ENCODE measurements at regions not wholly inside any gene's neighbourhood (a gene's known extent, or its start where the extent isn't known, plus 50 kb on each side); places are given as distances from the start of the nearest gene placed in this dataset.
"Not testable (repeated sequence)": the region's sequence is repeated elsewhere in the genome, so short reads cannot be mapped to it uniquely, and the experiment has no call there.

DNA sequence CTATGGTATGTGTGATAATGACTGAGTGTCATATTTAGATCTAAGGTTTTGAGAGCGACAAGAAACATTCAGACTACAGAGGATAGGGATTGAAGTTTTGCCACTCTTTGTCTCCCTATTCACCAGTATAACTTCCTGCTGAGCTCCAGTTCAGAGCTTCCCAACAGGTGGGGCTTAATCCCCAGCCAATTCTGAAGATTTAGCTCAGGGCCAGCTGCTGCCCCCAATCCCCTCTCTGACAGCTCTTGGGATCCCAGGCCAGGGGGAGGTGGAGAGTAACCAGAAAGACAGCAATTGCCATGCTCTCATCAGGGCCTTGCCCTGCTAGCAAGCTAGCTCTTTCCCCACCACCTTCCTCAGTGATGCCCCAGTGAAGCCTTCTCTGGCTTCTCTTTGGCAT lies 57.8 kb downstream of the TRIL start:
- DNase-seq (ENCODE audit: low spot score) (no peak), ATAC-seq (no peak)

DNA sequence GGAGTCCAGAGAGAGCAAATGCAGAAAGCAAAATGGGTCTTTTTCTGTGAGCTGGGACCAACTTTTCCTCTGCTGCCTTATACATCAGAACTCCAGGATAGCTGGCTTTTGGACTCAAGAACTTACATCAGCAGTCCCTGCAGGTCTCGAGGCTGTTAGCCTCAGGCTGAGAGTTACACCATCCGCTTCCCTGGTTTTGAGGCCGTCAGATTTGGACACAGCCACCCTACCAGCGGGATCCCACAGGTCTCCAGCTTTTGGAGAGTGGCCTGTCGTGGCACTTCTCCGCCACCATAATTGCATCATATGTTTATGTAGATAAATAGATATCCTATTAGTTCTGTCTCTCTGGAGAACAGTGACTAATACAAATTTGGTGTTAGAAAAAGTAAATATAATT lies 64.2 kb downstream of the TRIL start:
- ATAC-seq (peak; percentile 36), DNase-seq (ENCODE audit: low spot score) (no peak)

DNA sequence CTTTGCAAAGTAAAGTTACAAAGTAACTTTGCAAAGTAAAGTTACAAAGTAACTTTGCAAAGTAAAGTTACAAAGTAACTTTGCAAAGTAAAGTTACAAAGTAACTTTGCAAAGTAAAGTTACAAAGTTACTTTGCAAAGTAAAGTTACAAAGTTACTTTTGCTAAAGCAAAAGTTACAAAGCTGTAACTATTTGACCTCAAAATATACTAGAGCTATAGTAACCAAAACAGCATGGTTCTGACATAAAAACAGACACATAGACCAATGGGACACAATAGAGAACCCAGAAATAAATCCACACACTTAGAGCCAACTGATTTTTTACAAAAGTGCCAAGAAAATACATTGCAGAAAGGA lies 66.3 kb downstream of the TRIL start:
- DNase-seq (ENCODE audit: low spot score) = not testable (repeated sequence)
- ATAC-seq = peak; percentile 23

DNA sequence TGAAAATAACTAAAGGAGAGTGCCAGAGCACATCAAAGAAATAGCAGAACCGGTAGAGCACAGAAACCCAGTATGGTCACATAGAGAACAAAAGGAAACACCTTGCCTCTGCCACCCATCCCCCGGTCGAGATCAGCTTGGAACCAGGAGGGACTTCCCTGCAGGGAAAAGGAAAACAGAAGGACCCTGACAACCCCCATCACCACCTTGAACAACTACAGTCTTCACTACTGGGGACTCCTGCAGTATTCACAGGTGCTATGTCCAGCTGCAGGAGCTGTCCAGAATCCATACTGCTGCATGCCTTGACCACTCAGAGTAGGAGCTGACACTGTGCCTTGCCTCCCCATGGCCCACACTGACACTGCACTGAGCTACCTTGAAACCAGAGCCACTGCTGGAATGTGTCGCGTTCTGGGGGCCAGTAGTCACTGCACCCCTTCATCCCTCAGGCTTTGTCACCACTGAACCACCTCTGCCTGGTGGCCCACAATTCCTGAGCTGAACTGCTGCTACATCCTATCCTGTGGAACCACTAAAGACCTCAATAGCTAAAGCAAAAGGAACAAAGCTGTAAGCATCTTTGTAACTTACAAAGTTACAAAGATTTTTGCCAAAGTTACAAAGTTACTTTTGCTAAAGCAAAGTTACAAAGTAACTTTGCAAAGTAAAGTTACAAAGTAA lies 66.8 kb downstream of the TRIL start:
- DNase-seq (ENCODE audit: low spot score) = peak; percentile 52
- ATAC-seq = peak; percentile 85

DNA sequence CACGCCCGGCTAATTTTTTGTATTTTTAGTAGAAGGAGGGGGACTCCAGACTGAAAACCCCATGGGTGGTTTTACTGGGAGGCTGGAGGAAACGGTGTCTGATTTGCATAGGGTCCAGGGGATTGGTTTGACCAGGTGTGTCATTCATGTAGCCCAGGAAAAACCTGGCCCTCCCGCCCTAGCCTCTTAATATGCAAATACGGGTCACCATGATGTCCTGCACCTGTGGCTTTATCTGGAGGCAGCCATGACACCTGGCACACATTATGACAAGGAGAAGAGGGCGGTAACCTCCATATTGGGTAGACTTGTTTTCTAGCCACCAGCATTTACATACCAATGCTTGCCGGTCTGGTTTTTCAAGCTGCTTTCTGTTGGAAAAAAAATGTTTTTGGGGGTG lies 68.0 kb downstream of the TRIL start:
- ATAC-seq (no peak), DNase-seq (ENCODE audit: low spot score) (no peak)

DNA sequence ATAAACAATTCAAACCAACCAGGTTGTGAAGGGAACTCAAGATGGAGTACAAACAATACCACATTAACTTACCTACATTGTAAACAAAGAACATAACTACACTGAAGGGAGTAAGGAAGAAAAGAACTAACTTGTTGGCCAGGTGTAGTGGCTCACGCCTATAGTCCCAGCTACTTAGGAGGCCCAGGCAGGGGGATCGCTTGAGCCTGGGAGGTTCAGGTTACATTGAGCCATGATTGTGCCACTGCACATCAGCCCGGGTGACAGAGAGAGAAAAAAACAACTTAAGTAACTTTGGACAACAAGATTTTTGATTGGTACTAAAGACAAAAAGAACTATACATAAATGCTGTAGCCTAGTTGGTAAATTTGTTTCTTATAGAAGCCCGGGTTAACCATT lies 68.8 kb downstream of the TRIL start:
- DNase-seq (ENCODE audit: low spot score) = no peak
- ATAC-seq = no peak

DNA sequence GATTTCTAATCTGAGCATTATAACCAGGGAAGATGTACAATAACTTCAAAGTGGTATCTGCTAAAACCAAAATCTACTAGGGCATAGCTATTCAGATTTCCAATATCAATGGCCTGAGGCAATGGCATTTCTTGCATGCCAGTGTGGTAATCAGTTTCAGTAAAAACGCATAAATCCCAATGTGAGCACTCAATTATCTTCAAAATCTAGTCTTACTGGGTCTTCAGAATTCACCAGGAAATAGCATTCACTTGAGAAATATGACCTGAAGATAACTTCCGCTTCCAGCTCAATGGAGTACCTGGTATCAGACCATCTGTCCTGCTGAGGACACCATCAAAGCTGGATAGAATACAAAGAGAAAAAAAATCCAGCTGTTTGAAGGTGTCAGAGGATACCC lies 72.4 kb downstream of the TRIL start:
- no peak for DNase-seq (ENCODE audit: low spot score)
- ATAC-seq = no peak

DNA sequence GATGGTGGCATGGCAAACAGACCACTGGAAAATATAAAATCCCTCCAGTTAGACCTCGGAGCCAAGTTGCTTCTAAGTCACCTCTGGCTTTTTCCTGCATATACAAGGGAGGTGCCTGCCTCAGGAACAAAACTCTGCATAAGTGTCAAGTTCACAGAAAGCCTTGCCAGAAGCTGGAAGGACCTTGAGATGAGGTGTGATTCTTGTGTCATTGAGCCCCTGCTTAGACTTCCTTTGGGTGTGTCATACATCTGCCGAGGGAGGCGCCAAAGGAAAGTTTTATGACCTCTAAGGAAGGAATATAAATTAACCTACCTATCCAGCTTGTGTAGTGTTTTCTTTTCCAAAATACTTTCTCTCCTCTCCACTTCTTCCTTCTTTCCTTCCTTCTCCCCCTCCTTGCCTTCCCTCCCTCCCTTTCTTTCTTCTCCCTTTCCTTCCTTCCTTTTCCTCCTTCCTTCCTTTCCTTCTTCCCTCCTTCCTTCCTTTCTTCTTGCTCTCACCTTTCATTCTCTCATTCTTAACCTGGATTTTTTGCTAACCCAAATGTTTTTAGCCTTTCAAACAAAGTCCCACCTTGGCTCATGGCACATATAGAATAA lies 75.2 kb downstream of the TRIL start:
- ATAC-seq (no peak), DNase-seq (ENCODE audit: low spot score) (no peak)

DNA sequence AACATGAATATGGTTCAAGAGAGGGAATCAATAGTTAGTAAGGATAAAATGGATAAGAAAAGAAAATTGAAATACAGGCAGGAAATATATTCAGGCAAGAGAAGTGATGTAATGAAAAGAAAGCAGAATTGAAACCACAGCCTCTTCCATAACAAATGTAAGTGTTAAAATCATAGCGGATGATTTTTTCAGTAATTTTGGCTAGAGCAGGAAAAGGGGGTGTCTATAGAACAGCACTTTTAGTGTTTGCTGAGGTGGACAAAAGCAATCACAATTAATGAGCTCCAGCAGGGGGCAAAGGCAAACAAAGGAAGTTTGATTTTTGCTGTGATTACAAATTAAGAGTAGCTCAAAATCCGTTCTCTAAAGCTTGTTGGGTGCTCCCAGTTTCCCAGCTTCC lies 79.0 kb downstream of the TRIL start:
- DNase-seq (ENCODE audit: low spot score) (no peak), ATAC-seq (no peak)

DNA sequence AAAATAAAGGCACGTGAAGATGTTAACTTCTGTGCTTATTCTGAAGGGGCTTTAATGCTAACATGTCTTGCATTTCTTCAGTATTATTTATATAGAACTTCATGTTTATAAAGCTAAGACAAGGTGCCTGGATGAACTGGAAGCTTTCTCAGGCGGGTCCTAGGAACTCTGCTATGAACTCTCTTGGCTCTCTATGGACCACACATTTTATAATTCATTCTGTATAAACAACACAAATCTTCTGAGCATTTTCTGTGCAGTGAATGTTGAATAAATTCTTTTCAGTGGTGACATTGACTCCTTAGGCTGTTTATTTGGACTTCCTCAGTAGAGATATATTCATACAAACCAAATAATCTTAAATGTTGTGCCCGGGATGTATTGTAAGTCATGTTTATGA lies 79.6 kb downstream of the TRIL start:
- no peak for DNase-seq (ENCODE audit: low spot score)
- ATAC-seq = no peak
